ENCODE measurements at regions not wholly inside any gene's neighbourhood (a gene's known extent, or its start where the extent isn't known, plus 50 kb on each side); places are given as distances from the start of the nearest gene placed in this dataset.

DNA sequence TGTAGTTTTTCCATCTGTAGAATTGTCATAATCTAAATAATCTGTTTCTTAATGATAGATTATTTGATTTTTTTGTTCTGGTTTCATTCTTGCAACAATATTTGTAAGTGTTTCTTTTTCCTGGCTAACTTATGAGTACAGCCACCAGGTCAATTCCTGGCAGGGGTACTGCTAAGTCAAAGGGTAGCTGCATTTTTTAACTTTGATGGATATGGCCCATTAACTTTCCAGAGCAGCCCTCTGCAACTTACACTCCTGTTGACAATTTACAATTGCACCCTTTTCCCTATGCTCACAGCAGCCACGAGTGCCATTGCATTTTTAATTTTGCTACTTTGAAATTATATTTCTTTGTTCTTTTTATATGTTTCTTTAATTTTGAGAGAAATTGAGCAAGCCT lies 209.3 kb upstream of the CST7 start:
- no peak for TF ChIP-seq RFX5 (IDR thresholded peaks at IDR 0.05; ENCODE audit: low read depth, low read length)
- TF ChIP-seq PCBP2 (IDR thresholded peaks at IDR 0.05; ENCODE audit: low read depth, low read length, poor library complexity, severe bottlenecking): no peak
- TF ChIP-seq CTCF (IDR thresholded peaks at IDR 0.05 in 2 of 3, conservative IDR thresholded peaks at IDR 0.05 in 1 of 3; ENCODE audit: insufficient read depth in 2 of 3, low read depth in 1 of 3, low read length in 3 of 3): no peak
- no peak for TF ChIP-seq ZNF551 (CRISPR knock-in tag; IDR thresholded peaks at IDR 0.05)
- TF ChIP-seq ZNF584 (CRISPR knock-in tag; IDR thresholded peaks at IDR 0.05; ENCODE audit: low read depth): no peak
- no peak for TF ChIP-seq PCBP1 (IDR thresholded peaks at IDR 0.05; ENCODE audit: low read depth, low read length, poor library complexity, severe bottlenecking)
- TF ChIP-seq ZNF354B (CRISPR knock-in tag; IDR thresholded peaks at IDR 0.05): no peak
- TF ChIP-seq U2AF2 (optimal IDR thresholded peaks at IDR 0.05; ENCODE audit: low read depth, low read length): no peak
- no peak for TF ChIP-seq ZBTB33 (CRISPR knock-in tag; IDR thresholded peaks at IDR 0.05)
- no peak for TF ChIP-seq STAT6 (CRISPR knock-in tag; IDR thresholded peaks at IDR 0.05)
- TF ChIP-seq ZNF23 (CRISPR knock-in tag; IDR thresholded peaks at IDR 0.05): no peak
